AG04449 (cell line): ENCODE measurements at regions not wholly inside any gene's neighbourhood (a gene's known extent, or its start where the extent isn't known, plus 50 kb on each side); places are given as distances from the start of the nearest gene placed in this dataset.

ENCODE experiments used
- CTCF ChIA-PET: fragments of 350-600 bp; formaldehyde crosslinking; extraction: SDS; loops from one replicate; lab custom pipeline; 2021; ENCODE audit warnings: antibody characterized with exemption; lab: Yijun Ruan, JAX
- POLR2A ChIA-PET: fragments of 400-600, 350-600 bp; formaldehyde crosslinking; extraction: SDS; loops from one replicate; lab custom pipeline; 2020; ENCODE audit warnings: antibody characterized with exemption, inconsistent platforms; lab: Yijun Ruan, JAX
- DNase-seq: peaks from one replicate; pipeline ENCODE4 v3.0.0-alpha.2; 2010; ENCODE audit warnings: low read depth, low spot score
- H3K4me3 ChIP-seq: 2 replicates; pipeline ENCODE4 v1.5.1; 2011; ENCODE audit warnings: low read depth, mild to moderate bottlenecking, control low read depth, low read length
- TF ChIP-seq, protein P1 (sequence below): IDR thresholded peaks from one replicate; pipeline ENCODE4 v1.5.1; 2011; ENCODE audit warnings: mild to moderate bottlenecking, moderate library complexity, low read length, control low read depth, inconsistent platforms; ENCODE audit not compliant: insufficient read depth; ENCODE audit errors: missing control alignments

GRCh38 chr1:30638811-30639210 is 84.6 kb downstream of the MATN1 start:
- no peak overlapping the region for H3K4me3 ChIP-seq
- ChIA-PET CTCF (no interaction called here), POLR2A (no interaction called here)
- TF ChIP-seq, protein P1, sequence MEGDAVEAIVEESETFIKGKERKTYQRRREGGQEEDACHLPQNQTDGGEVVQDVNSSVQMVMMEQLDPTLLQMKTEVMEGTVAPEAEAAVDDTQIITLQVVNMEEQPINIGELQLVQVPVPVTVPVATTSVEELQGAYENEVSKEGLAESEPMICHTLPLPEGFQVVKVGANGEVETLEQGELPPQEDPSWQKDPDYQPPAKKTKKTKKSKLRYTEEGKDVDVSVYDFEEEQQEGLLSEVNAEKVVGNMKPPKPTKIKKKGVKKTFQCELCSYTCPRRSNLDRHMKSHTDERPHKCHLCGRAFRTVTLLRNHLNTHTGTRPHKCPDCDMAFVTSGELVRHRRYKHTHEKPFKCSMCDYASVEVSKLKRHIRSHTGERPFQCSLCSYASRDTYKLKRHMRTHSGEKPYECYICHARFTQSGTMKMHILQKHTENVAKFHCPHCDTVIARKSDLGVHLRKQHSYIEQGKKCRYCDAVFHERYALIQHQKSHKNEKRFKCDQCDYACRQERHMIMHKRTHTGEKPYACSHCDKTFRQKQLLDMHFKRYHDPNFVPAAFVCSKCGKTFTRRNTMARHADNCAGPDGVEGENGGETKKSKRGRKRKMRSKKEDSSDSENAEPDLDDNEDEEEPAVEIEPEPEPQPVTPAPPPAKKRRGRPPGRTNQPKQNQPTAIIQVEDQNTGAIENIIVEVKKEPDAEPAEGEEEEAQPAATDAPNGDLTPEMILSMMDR: no peak
- no peak for DNase-seq

GRCh38 chr1:30638086-30638485 is 85.3 kb downstream of the MATN1 start:
- DNase-seq: no peak
- H3K4me3 ChIP-seq: no peak overlapping the region
- ChIA-PET POLR2A (no interaction called here), CTCF (no interaction called here)
- TF ChIP-seq, protein P1: no peak

- CTCF ChIA-PET: no interaction called here
- no peak for DNase-seq
Measured at GRCh38 chr1:30637183-30637980, 86.0 kb downstream of the MATN1 start.

GRCh38 chr1:30636621-30637020 is 86.8 kb downstream of the MATN1 start:
- TF ChIP-seq, protein P1: no peak
- no peak for DNase-seq
- CTCF ChIA-PET: no interaction called here
- POLR2A ChIA-PET: interaction anchor here (0.7 kb wide), 1 partner anchor 16 kb away, joined by 5 read pairs; no protein-coding TSS in a partner anchor
- no peak overlapping the region for H3K4me3 ChIP-seq

More at GRCh38 chr1:30637183-30637980, 86.0 kb downstream of the MATN1 start:
- H3K4me3 ChIP-seq: no peak overlapping the region
- POLR2A ChIA-PET: interaction anchor here (0.7 kb wide), 1 partner anchor 15 kb away, joined by 5 read pairs; no protein-coding TSS in a partner anchor
- TF ChIP-seq, protein P1: no peak

DNA sequence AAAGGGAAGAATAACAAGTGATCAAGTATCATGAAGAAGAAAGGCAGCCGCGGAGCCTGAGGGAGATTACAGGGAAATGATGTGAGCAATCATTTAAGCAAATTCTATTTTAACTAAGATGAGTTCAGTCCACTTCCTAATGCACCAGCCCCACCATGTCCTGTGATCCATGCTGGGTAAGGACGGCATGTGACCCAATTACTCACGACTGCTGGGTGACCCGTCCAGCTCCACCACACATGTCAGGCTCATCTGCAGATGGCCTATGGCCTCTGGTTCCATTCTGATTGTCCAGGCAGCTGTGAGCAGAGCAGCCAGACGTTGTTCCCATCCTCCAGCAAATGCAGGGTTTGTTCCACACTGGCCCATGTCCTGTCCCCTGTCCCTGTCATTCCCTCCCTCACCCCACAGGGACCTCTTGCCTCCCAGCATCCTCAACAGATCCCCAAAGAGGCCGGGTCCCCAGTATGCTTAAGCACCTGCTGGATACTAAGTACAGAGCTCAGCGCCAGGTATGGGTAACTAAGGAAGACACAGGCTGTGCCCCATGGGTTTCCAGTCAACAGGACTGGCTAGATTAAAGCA is 87.9 kb downstream of the MATN1 start:
- CTCF ChIA-PET: no interaction called here
- TF ChIP-seq, protein P1: no peak
- DNase-seq: no peak
- H3K4me3 ChIP-seq: no peak overlapping the region
- POLR2A ChIA-PET: no interaction called here

GRCh38 chr1:30634507-30634906 is 88.9 kb downstream of the MATN1 start:
- TF ChIP-seq, protein P1: no peak
- ChIA-PET CTCF (no interaction called here), POLR2A (no interaction called here)
- no peak for DNase-seq
- no peak overlapping the region for H3K4me3 ChIP-seq
